ENCODE measurements at regions not wholly inside any gene's neighbourhood (a gene's known extent, or its start where the extent isn't known, plus 50 kb on each side); places are given as distances from the start of the nearest gene placed in this dataset.
"Not testable (repeated sequence)": the region's sequence is repeated elsewhere in the genome, so short reads cannot be mapped to it uniquely, and the experiment has no call there.

DNA sequence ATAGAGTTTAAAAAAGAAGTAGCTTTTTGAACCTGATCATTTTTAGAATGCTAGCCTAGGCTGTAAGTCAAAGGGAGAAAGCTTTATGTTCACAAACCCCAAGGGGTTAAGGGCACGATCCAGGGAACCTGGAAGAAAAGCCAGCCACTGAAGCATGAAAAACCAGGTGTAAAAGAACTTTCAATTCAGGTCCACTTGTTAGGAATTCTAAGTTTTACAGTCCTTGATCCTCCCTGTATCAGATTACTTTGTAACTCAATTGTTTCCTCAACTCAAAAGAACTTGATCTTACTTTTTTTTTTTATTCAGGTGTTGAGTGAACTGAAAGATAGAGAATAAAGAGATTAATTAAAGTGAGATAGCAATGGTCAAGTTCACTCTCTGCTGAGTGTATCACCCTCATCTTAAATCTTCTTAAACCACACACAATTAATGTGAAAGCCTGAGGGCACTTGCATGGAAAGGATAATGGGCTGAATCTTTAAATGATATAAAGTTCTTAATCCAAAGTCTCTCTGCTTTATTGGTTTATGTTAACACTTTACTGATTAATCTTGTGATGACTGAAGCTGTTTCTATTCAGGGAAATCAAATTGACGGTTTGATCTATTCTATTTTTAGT is 672.2 kb upstream of the LRRN3 start:
- DNase-seq = no peak

DNA sequence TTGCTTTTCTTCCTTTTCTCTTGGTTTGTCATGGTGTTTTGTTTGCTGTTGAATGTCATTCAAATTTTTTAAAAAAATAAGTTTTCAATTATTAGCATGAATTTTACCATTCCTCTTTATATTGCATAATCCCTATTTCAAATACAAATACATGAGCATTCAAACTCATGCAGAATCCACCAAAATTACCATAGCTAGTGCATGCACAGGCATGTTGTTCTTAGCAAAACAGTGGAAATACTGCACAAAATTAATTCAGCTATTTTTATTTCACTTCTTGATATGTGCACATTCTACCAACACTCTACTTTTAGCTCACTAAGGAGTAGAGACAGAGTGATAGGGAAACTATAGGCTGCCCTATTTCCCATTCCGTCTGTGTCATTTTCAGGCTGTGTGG is 670.1 kb upstream of the LRRN3 start:
- DNase-seq = no peak

DNA sequence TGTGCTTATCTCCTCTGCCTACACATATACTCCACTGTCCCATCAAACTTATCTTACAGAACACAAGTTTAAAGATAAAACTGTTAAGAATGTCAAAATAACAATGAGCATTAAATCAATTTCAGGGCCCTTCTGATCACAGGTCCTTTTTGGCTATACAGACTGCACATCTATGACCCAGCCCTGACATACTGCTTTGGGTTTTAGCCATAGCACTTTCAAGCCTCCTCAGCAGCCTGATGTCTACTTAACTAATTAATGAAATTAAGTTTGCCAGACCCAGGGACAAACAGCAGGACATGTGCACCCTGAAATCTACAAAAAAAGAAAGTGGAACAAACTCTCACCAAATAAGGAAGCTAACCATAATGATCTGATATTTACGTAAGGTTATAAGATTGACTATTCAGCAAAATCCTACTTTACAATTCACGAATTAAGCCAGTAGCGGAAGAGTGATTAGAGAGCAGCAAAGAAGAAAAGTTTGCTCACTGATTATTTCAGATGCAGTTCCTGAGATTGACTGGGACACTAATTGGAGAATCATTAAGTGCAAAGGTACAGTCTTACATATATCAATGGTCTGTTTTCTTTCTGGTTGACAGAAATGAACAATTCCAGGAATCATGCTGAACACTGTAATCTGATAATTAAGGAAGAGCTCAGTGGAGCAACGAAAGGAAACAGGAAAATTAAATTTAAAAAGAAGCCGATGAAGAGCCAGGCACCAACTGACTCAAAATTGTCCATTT is 669.3 kb upstream of the LRRN3 start:
- no peak for DNase-seq

DNA sequence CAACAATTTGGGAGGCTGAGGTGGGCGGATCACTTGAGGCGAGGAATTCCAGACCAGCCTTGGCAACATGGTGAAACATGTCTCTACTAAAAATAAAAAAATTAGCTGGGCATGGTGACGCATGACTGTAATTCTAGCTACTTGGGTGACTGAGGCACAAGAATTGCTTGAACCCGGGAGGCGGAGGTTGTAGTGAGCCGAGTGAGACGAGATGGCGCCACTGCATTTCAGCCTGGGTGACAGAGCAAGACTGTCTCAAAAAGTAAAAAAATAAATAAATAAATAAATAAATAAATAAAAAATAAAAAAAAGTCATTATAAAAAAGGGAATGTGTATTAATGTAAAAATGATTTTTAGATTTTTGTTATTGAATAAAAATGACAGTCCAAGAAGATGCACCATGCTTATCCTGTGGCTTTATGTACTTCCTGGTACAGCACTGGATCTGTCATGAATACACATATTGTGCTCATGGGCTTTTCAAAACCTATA is 658.8 kb upstream of the LRRN3 start:
- DNase-seq = no peak

DNA sequence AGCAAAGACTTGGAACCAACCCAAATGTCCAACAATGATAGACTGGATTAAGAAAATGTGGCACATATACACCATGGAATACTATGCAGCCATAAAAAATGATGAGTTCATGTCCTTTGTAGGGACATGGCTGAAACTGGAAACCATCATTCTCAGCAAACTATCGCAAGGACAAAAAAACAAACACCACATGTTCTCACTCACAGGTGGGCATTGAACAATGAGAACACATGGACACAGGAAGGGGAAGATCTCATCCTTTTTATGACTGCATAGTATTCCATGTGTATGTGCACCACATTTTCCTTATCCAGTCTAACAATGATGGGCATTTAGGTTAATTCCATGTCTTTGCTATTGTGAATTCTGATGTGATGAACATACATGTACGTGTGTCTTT is 652.0 kb upstream of the LRRN3 start:
- not testable (repeated sequence) for DNase-seq

DNA sequence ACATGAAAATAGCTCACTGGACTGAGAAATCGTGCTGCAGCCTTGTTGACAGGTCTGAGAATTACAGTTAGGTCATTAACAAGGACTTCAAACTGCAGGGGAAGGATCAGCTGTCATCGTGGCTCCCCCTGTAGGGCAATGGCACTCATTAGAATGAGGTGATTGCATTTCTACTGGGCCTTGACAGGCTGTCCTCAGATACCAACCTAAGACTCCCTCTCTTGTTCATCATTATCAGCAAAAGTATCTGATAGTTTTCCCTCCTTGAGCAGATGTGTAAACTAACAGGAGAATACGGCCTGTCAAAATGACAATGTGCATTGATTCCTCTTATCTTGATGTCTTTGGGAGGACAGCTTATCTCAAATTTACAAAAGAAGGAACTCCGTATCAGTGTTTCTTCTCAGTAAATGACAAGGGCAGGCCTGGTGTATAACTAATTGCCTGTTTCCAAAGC is 648.5 kb upstream of the LRRN3 start:
- no peak for DNase-seq

DNA sequence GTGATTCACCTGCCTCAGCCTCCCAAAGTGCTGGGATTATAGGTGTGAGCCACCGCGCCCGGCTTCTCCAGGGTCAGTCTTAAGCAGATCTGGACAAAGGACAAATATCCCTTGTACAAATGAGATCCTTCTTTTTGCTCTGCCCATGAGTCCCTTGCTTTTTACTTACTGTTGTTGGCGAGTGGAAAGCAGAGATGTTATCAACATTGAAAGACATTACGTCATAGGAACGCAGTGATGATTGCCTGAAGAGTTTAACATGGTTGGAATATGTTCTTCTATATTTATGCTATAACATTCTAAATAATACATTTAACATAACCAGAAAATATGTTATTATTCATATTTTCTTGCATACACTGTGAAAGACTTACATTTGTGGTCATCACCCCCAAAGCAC is 644.3 kb upstream of the LRRN3 start:
- DNase-seq = no peak

DNA sequence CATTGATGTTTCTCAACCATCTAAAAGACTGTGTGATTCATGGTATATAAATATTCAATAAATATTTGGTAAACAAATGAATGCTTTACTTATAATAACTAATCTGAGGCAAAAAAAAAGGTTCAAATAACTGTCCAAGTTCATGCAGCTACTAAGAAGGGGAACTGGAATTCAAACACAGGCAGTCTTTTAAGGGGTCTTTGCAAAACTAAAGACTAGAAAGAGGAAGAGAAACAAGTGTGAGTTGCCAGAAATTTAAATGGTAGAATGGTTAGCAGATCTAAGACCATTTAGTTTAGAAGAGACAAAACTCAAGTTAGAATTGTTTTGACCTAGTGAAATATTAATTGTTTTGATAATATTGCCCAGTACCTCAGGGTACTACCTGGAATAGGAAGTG is 642.0 kb upstream of the LRRN3 start:
- no peak for DNase-seq

DNA sequence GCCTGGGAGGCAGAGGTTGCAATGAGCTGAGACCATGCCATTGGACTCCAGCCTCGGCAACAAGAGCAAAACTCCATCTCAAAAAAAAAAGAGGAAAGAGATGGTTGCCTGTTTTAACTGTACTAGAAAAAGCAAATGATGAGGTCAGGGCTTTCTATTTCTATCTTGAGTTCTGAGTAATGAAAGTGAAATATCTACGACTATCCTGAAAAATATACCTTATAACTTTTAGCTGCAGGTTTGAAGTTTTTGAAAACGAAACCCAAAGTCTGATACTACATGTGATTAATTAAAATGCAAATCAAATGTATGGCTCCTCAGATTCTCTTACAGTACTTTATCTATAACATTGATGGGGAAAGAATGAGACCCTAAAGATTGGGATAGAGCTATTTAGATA is 636.2 kb upstream of the LRRN3 start:
- DNase-seq = no peak

DNA sequence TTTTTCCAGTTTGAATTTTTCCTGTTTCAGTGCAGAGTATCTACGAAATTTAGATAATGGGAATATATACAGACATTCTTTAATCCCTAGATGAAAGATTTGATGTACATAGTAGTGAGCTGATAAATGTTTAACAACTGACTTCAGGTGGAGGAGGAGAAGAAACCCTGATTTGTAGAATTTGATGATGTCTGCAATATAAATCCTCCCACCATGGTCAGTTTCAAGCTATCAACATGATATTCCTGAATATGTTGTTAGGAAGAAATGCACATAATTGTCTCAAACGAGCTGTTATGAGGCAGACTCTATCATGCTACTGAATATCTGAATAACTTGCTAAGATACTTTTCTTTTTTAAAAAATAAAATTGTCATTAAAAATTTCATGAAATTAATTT is 629.3 kb upstream of the LRRN3 start:
- DNase-seq = no peak

DNA sequence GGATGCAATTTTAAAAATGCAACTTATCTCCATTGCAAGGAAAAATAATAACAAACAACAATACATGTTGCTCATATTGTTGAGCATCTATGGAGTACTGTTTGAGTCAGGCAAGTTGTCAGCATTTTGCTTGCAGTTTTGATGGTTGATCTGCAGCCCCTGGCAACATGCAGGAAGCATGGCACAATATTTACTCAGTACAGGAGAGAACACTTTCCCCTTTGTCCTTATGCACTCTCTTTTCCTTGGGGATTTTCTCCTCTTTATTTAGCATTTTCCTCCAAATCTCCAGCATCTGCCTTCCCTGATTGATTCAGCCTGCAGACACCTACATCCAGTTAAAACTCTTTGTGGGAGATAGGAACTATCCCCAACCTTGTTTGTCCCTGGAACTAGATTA is 620.5 kb upstream of the LRRN3 start:
- DNase-seq = no peak

DNA sequence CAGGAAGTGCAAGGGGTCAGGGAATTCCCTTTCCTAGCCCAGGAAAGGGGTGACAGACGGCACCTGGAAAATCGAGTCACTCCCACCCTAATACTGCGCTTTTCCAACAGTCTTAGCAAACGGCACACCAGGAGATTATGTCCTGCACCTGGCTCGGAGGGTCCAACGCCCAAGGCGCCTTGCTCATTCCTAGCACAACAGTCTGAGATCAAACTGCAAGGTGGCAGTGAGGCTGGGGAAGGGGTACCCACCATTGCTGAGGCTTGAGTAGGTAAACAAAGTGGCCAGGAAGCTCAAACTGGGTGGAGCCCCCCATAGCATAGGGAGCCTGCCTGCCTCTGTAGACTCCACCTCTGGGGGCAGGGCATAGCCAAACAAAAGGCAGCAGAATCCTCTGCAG is 618.5 kb upstream of the LRRN3 start:
- not testable (repeated sequence) for DNase-seq

DNA sequence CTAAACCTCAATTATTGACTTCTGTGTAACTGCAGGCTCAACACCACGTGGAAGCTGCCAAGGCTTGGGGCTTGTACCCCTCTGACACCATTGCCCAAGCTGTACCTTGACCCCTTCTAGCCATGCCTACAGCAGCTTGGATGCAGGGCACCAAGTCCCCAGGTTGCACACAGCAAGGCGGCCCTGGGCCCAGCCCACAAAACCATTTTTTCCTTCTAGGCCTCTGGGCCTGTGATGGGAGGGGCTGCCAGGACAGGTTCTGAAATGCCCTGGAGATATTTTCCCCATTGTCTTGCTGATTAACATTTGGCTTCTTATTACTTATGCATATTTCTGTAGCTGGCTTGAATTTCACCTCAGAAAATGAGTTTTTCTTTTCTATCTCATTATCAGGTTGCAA is 610.0 kb upstream of the LRRN3 start:
- no peak for DNase-seq

DNA sequence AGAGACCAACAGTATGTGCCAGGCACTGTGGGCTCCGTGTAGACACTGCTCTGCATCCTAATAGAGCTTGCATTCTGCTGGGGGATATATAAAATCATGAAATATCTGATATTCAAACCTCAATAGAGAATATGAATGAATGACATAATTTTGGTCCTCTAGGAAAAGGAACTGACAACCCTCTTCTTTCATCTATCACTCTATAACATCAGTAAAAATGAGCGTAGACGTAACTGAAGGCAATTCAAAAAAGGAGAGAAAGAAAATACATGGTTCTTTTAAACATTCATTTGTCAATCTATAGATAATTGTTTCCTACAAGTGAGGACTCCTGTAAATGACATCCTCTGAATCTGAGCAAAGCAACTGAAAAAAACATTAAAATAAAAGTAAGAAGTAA is 607.4 kb upstream of the LRRN3 start:
- no peak for DNase-seq

DNA sequence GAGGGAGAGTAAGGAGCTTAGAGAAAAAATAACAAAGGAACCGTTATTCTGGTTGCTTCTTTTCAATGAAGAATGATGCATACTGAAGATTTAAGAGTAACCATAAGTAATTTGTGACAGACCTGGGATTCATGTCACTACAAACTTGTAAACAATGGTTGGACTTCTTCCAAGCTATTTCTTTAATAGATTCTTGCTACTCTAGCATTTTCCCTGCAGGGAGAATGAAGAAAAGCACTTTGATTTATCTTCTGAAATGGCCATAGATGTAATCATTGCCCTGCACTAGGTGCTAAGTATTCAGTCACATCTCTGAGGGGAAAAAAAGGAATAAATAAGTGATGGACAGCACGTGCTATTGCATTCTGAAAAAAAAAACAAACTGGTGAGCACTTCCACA is 606.6 kb upstream of the LRRN3 start:
- DNase-seq = no peak

DNA sequence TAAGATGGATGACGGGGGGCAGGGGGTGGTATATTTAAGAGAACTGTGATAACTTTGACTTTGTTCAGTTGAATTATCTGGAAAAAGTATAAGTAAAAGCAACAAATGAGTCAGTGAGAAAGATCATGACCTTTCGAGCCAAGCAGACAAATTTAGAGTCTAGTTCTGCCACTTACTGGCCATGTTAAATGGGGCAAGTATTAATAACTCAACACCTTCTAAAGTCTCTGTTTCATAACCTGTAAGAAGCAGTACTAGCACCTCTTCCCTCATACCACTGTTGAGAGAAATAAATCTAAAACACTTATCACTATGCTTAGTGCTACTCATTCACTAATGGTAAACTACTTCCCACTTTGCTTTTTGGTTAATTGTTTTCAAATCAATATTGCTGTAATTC is 604.4 kb upstream of the LRRN3 start:
- no peak for DNase-seq

DNA sequence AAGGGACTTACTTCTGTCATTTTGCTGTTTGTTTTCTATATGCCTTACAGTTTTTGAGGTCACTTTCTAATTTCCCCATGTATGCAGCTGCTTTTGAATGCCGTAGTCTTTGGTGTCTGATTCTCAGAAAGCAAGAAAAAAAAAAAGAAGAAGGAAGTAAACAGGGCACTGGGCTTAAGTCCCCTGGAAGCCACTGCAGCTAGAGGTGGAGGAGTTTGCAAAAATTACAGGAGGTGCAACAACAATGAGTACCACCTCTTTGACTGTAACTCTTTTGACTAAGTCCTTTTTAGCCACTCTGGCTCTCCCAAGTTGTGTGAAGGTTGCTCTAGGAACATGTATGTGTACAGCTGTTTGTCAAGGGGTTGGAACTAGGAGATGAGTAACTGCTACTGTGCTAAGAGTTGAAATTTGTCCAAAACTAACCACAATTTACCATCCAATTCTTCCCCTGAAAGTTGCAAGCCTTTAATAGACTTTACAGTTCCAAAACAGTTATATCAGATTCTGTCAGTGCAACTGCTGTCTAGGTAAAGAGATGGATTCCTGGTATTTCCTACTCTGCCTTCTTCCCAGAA is 588.0 kb upstream of the LRRN3 start:
- DNase-seq = no peak

DNA sequence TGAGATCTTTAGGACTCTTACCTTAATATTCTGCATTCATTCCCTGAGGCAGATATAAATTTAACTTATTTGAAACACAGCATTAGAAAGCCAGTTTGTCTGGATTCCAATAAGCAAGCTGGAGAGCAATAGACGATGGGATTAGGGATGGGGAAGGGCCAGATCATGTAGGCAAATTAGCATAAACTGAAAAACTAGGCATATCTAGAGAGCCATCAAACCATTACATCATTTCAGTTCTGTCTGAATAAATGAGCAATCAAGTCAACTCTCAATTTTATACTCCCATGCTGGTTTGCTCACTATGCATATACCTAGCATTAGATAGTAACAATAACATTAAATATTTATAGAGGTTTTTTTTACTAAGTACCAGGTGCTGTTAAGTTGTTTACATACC is 583.6 kb upstream of the LRRN3 start:
- no peak for DNase-seq

DNA sequence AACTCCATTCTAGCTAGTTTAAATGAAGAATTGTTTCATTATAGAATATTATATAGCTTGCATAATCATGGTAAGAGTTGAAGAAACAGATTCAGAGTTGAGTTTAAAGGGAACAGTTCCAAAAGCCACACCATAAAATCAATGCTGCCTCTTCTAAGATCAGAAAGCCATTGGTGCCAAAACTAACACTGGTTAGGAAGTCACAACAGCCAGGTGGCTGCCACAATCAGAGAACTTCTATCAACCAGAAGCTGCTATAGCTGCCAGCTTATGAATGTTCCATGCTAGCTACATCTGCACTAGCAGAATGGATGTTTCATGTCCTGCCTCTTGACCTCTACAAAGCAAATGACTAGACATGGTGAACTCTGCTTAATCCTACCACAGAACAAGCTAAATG is 583.1 kb upstream of the LRRN3 start:
- no peak for DNase-seq

DNA sequence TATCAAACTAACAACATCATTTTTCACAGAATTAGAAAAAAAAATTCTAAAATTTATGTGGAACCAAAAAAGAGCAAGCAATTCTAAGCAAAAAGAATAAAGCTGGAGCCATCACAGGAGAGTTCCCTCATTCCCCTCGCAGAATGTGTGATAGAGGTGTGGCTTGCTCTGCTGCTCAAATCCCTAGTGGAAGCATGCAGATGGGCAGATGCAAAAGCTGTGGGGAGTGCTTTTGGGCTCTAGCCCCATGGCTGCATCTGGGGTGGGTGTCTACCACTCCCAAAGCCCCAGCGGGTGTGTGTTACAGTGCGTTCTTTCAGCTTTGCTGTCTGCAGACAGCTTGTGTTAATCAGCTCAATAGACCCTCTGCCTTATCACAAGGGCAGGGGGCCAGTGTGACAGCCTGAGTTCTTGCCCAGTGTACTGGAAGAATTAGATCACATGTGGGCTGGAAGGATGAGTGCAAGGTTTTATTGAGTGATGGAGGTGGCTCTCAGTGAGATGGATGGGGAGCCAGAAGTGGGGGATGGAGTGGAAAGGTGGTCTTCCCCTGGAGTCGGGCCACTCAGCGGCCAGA is 575.9 kb upstream of the LRRN3 start:
- not testable (repeated sequence) for DNase-seq

DNA sequence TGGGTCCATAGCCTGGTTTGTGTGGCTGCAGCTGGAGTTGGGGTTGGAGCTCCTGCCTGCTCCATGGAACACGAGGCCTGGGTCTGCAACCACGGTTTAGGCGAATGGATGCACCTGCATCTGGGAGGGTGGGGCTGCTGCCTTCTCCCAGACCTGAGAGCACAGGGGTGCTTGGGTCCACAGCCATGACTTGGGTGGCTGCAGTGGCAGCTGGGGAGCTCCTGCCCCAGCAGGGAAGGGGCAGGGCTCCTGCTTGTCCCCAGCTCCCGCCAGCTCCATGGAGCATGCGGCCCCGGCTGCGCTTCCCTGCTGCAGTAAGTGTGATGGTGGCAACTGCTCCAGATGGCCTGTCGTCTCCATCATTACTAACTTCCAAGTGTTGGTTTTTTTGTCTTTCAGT is 571.1 kb upstream of the LRRN3 start:
- no peak for DNase-seq

DNA sequence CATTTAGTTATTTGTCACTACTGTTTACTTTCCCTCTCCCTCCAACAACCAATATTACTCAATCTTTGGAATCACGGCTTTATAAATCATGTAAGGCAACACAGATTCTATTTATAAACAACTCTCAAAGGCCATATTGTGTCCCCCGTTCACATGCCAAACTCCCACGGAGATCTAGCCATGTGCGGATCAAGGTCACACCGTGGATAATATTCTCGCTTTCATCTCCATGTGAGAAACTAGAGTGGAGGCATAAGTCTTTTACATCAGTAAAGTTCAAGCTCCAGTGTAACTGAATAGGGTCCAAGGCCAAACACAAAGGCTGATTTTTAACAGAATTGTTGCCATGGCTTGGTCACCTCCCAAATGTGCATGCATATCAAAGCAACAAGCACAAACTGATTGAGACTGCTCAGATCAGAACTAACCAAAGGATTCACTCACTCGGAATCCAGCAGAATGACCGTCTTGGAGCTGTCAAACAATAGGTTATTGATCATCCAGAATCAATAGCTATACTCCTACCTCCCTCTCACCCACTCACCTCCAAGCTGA is 569.5 kb upstream of the LRRN3 start:
- DNase-seq = no peak

DNA sequence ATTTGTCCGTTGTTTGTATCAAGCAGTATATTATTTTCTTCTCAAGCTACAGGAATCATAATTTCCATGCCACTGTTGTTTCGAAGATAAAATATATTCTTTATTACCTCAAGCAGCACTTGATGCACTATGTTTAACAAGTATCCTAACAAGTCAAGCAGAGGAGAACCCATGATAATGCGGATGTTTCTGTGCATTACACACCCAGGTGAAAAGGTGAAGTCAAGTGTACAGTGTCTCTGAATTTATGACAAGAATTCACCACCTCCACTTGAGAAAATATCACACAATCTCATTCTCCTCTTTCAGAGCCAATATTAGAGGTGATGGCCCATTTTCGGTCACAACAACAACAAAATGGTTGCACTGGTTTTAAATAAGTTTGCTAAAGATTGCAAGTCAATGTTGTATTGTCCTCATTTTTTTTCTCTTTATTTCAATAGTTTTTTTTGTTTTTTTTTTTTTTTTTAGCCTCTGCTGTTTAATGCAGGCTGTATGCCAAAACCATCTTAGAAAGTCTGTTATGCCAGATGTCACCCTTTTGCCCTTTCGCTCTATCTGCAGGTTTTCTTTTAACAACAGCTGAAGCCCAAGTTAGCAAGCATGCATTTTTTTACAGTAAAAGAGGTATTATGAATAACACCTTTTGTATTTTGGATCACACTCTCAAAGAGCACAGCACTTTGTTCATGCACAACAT is 568.7 kb upstream of the LRRN3 start:
- DNase-seq = no peak

All from inflammatory macrophage treated with lipopolysaccharide for 1 hour (primary cell).